GM12865 (cell line): ENCODE measurements at regions not wholly inside any gene's neighbourhood (a gene's known extent, or its start where the extent isn't known, plus 50 kb on each side); places are given as distances from the start of the nearest gene placed in this dataset.

Experiments
- DNase-seq: peaks from one replicate; pipeline ENCODE4 v3.0.0; 2010; ENCODE audit warnings: low read depth
- H3K4me3 ChIP-seq: 2 replicates; pipeline ENCODE4 v1.5.1; 2011; ENCODE audit warnings: mild to moderate bottlenecking, low read depth, low read length, control low read depth
- CTCF ChIP-seq: IDR thresholded peaks from 2 replicates; pipeline ENCODE4 v1.5.1; 2011; ENCODE audit warnings: low read length, control low read depth, low read depth, inconsistent platforms; ENCODE audit not compliant: insufficient read depth; ENCODE audit errors: missing control alignments

- H3K4me3 ChIP-seq, result peak overlapping the region; percentile 51
- DNase-seq, result peak; percentile 69
- no peak for TF ChIP-seq CTCF
These were observed 245.2 kb downstream of the BUB3 start for GRCh38 chr10:123399276-123399839.

DNA sequence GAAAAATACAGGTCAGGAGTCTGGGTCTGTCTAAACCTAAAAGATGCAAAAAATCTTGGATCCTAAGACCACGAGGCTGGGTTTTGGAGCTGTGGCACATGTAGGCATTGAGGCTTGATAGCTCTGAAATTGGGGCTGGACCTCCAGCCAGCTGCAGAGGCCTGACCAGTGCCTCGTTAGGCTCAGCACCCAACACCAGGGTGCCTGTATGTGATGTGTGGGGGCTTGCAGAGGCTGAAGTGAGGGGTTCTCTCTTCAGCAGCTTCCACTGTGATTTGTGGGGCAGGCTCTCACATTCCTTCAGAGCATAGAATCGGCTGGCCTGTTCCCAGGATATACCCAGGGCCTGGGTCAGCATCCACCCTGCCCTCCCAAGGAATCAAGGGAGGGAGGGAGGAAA is 247.8 kb downstream of the BUB3 start:
- TF ChIP-seq CTCF, result no peak
- peak overlapping the region; percentile 59 for H3K4me3 ChIP-seq
- peak; percentile 63 for DNase-seq

DNA sequence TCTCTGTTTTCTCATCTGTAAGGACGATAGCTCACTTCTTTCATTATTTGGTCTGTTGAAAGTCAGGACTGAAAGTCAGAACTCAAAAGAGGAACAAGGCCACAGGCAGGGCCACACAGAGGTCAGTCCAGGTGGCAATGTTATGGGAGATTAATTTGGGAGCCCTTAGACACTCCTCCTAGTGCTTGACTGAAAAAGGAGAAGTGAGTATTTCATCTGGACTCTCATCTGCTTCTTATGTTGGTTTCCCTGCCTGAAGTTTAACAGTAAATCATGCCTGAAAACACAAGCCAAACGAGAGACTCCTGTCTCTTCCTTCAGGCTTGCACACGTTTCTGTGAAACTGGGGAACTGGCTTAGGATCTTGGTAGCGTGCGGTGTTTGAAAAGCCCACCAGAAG is 248.5 kb downstream of the BUB3 start:
- H3K4me3 ChIP-seq, result peak overlapping the region; percentile 59
- DNase-seq, result peak; percentile 97
- TF ChIP-seq CTCF, result no peak

GRCh38 chr10:123404357-123404756 is 250.2 kb downstream of the BUB3 start:
- no peak overlapping the region for H3K4me3 ChIP-seq
- DNase-seq, result no peak
- no peak for TF ChIP-seq CTCF

GRCh38 chr10:123408660-123409059 is 254.5 kb downstream of the BUB3 start:
- H3K4me3 ChIP-seq, result no peak overlapping the region
- TF ChIP-seq CTCF, result no peak
- no peak for DNase-seq

DNA sequence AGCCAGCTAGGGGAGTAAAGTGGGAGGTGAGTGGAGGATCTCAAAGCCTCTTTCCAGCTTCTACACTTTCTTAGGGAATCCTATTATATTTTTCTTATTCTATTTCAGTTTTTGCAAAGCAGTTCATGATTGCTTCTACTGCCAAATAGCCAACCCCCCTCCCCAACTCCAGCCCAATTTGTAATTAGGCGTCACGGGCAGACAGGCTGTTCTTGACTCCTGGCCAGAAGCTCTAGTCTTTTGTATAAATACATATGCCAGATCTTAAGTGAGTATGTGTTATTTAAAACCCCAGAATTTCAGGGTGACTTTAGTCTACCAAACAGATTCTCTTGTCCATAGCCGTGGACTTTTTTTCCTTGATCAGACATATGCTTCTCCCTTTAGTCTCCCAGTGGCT is 255.2 kb downstream of the BUB3 start:
- H3K4me3 ChIP-seq, result no peak overlapping the region
- TF ChIP-seq CTCF, result no peak
- no peak for DNase-seq

DNA sequence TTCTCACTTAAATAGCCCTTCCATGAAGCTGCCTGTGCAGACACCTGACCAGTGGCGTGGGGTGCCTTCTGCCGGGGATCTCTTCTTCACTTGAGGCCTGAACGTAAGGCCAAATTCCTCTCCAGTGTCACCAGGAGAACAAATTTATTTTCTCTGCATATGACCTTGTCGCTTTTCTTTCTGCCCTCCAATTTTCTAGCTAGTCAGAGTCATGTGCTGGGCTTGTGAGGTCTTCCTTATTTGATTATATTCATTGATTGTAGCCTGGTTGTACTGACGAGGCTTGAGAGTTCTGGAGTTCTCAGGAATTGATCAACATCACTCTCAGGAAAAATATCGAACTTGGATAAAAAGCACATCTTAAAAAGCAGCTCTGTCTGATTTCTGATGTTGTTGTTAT is 255.7 kb downstream of the BUB3 start:
- H3K4me3 ChIP-seq, result no peak overlapping the region
- TF ChIP-seq CTCF, result no peak
- DNase-seq, result no peak
